Suprapubic skin (tissue), 4 donors: ENCODE measurements at regions not wholly inside any gene's neighbourhood (a gene's known extent, or its start where the extent isn't known, plus 50 kb on each side); places are given as distances from the start of the nearest gene placed in this dataset.

Experiments used
- DNase-seq, 2 donors: peaks; one replicate each; pipeline ENCODE4 v3.0.0-alpha.2; 2019; ENCODE audit warnings: low spot score in 2 of 2
- H3K27ac ChIP-seq: fragments of 200-600 bp; sonication (generic); one replicate; pipeline ENCODE4 v1.5.1; 2019
- H3K27me3 ChIP-seq: fragments of 200-600 bp; sonication (generic); one replicate; pipeline ENCODE4 v1.5.1; 2019
- H3K36me3 ChIP-seq: fragments of 200-600 bp; sonication (generic); one replicate; pipeline ENCODE4 v1.5.1; 2019
- H3K4me1 ChIP-seq: fragments of 200-600 bp; sonication (generic); one replicate; pipeline ENCODE4 v1.5.1; 2019
- H3K4me3 ChIP-seq: fragments of 200-600 bp; sonication (generic); one replicate; pipeline ENCODE4 v1.5.1; 2019; ENCODE audit warnings: mild to moderate bottlenecking
- H3K9me3 ChIP-seq: fragments of 200-600 bp; sonication (generic); one replicate; pipeline ENCODE4 v1.5.1; 2019
- EP300 ChIP-seq: sonication (generic); formaldehyde crosslinking; IDR thresholded peaks from one replicate; pipeline ENCODE4 v1.6.1; 2017; ENCODE audit warnings: antibody characterized with exemption
- POLR2A ChIP-seq, 2 donors: fragments of 450-650 bp; IDR thresholded peaks; one replicate each; pipeline ENCODE4 v1.6.1; 2017; ENCODE audit warnings: antibody characterized with exemption in 2 of 2, mild to moderate bottlenecking in 2 of 2, moderate library complexity in 2 of 2
- POLR2AphosphoS5 ChIP-seq, 3 donors: sonication (generic); formaldehyde crosslinking; IDR thresholded peaks; one replicate each; pipeline ENCODE4 v1.6.1; 2017; ENCODE audit warnings: antibody characterized with exemption in 3 of 3
- WGBS: methylation state at CpG from one replicate; pipeline ENCODE4 v1.1.5; 2018; 5-methylcytosine and 5-hydroxymethylcytosine counted together
- TF ChIP-seq, protein P1 (sequence below), 2 donors: fragments of 200-600 bp in 1 of 2; fragments of 450-650 bp in 1 of 2; sonication (generic) in 1 of 2; IDR thresholded peaks; one replicate each; pipeline ENCODE4 v1.5.1; 2016 to 2019; ENCODE audit warnings: antibody characterized with exemption in 2 of 2, mild to moderate bottlenecking in 1 of 2, moderate library complexity in 1 of 2

DNA sequence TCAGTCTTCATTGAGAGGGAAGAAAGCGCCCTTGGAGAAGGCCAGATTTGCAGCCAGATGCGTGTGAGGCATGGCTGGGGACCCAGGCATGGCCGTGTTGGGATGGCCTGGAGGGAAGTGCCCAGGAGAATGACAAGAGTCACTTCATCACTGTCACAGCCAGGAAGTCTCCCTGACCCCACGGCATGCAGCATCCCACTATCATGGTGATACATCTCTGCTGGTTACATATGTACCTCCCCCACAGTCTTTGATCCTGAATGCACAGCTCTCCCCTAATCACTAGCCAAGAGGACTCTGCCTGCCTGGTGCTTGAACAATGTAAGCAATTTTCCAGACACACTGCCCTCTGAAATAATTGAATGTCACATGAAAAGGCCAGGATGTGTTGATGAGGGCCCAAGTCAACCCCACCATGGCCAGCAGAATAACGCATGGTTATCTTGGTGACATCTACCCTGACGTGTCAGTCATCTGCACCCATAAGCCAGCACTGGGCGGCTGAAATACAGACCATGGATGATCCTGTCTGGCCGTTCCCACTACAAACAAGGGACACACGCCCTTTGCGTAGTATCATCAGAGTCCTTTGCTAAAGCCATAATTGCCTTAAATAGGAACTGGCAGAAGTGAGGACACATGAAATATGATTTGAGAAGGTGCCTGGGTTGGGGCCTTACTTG is 149.7 kb upstream of the SPACA7 start:
- TF ChIP-seq EP300 = no peak
- no peak for TF ChIP-seq POLR2A (IDR thresholded peaks at IDR 0.05)
- TF ChIP-seq, protein P1, sequence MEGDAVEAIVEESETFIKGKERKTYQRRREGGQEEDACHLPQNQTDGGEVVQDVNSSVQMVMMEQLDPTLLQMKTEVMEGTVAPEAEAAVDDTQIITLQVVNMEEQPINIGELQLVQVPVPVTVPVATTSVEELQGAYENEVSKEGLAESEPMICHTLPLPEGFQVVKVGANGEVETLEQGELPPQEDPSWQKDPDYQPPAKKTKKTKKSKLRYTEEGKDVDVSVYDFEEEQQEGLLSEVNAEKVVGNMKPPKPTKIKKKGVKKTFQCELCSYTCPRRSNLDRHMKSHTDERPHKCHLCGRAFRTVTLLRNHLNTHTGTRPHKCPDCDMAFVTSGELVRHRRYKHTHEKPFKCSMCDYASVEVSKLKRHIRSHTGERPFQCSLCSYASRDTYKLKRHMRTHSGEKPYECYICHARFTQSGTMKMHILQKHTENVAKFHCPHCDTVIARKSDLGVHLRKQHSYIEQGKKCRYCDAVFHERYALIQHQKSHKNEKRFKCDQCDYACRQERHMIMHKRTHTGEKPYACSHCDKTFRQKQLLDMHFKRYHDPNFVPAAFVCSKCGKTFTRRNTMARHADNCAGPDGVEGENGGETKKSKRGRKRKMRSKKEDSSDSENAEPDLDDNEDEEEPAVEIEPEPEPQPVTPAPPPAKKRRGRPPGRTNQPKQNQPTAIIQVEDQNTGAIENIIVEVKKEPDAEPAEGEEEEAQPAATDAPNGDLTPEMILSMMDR (IDR thresholded peaks at IDR 0.05) = no peak
- no peak for TF ChIP-seq POLR2AphosphoS5 (IDR thresholded peaks at IDR 0.05)
- Histone ChIP-seq H3K27me3 (peaks cover 6% of the 10 kb centered on the region), H3K4me3 (no peak overlapping the region), H3K4me1 (no peaks in the 10 kb centered on the region), H3K9me3 (no peaks in the 10 kb centered on the region), H3K27ac (no peak overlapping the region), H3K36me3 (no peaks in the 10 kb centered on the region)
- 78% methylated on average over 10 of the region's 10 CpGs for WGBS
- peak in 1 of 2 donors; percentile 45 for DNase-seq

DNA sequence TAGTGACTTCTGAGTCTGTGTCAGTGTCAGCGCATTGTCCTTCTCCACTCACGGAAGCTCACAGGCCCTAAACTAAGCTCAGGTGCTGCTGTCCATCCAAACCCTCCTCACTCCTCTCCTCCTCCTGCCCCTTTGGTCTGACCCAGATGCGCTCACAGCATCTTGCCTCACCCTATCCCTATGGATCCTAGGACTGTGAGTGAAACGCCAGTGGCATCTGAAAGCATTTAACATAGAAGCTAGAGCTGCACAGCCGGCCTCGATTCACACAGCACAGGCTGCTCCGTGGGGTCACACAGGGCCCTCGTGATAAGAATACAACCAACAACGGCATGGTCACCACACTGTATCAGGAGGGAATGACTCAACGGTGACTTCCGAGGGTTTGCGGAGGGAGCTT is 149.1 kb upstream of the SPACA7 start:
- Histone ChIP-seq H3K27ac (no peak overlapping the region), H3K36me3 (no peaks in the 10 kb centered on the region), H3K27me3 (peaks cover 6% of the 10 kb centered on the region), H3K4me1 (no peaks in the 10 kb centered on the region), H3K4me3 (no peak overlapping the region), H3K9me3 (no peaks in the 10 kb centered on the region)
- WGBS = 83% methylated on average over 11 of the region's 12 CpGs
- TF ChIP-seq EP300 (no peak), POLR2AphosphoS5 (IDR thresholded peaks at IDR 0.05) (no peak), POLR2A (IDR thresholded peaks at IDR 0.05) (no peak)
- TF ChIP-seq, protein P1 (IDR thresholded peaks at IDR 0.05) = no peak
- peak in 1 of 2 donors; percentile 44 for DNase-seq

DNA sequence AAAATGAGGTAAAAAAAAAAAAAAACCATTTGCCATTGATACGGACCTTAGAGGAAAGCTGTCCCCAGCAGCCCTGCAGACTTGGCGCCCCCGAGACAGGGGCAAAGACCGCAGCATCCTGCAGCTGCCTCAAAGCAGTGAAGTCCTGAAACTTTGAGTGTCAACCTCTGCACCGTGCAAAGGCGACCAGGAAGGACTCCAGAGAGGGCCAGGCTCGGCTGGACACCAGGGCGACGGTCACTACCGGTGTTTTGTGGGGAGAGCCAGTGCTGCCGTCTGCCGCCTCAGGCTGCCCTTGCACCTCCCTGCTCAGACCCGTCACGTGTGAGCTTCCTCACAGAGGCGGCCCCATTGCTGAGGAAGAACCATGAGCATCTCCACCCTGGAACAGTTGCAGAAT is 146.7 kb upstream of the SPACA7 start:
- 79% methylated on average over 8 of the region's 15 CpGs for WGBS
- H3K4me1 ChIP-seq = no peaks in the 10 kb centered on the region
- H3K36me3 ChIP-seq = no peaks in the 10 kb centered on the region
- peaks cover 8% of the 10 kb centered on the region for H3K27me3 ChIP-seq
- no peaks in the 10 kb centered on the region for H3K9me3 ChIP-seq
- DNase-seq = peak in 1 of 2 donors; percentile 67
- TF ChIP-seq POLR2AphosphoS5 (IDR thresholded peaks at IDR 0.05) (no peak), POLR2A (IDR thresholded peaks at IDR 0.05) (no peak), EP300 (no peak)
- TF ChIP-seq, protein P1 (IDR thresholded peaks at IDR 0.05) = no peak
- no peak overlapping the region for H3K27ac ChIP-seq
- H3K4me3 ChIP-seq = no peak overlapping the region

DNA sequence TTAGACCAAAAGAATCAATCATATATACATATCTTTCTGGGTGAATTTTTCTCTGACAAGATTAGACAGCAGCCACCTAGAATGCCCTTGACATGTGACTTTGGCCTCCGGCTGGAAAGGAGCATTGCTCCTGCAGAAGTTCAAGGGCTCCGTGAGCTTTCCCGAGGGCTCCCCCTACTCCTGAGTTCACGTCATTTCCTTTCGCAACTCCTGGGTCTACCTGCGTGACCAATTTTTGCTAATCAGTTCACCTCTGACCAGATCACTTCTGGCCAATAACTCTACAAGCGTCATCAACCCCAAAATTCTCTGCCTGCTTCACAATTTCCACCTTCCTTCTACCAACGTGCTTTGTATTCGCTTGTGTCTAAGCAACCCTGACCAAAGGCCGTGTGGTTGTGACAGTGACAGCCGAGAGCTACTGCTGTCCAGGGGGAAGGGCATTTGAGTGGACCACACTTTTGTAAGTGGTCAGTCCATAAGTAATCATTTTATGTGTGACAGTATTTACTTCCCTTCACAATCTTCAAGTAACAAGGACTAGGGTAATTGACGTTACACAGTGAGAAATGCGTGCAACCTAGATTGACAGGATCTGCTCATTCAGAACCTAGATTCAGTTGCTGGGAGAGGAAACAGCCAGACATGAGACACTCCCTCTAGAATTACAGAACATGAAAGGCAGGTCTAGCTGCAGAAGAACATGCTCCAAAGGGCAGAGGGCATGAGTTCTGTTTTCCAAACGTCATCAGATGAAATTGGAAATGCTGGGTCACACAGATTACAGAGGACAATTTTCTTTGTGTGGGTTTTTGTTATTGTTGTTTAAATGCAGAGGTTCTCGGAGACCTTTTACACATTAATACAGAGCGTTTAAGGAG is 145.9 kb upstream of the SPACA7 start:
- Histone ChIP-seq H3K27ac (no peak overlapping the region), H3K9me3 (no peaks in the 10 kb centered on the region), H3K36me3 (no peaks in the 10 kb centered on the region), H3K4me3 (no peak overlapping the region), H3K4me1 (no peaks in the 10 kb centered on the region), H3K27me3 (peaks cover 8% of the 10 kb centered on the region)
- TF ChIP-seq POLR2A (IDR thresholded peaks at IDR 0.05) (no peak), POLR2AphosphoS5 (IDR thresholded peaks at IDR 0.05) (no peak)
- peak in 1 of 2 donors; percentile 56 for DNase-seq
- WGBS = 66% methylated on average over 16 of the region's 16 CpGs

DNA sequence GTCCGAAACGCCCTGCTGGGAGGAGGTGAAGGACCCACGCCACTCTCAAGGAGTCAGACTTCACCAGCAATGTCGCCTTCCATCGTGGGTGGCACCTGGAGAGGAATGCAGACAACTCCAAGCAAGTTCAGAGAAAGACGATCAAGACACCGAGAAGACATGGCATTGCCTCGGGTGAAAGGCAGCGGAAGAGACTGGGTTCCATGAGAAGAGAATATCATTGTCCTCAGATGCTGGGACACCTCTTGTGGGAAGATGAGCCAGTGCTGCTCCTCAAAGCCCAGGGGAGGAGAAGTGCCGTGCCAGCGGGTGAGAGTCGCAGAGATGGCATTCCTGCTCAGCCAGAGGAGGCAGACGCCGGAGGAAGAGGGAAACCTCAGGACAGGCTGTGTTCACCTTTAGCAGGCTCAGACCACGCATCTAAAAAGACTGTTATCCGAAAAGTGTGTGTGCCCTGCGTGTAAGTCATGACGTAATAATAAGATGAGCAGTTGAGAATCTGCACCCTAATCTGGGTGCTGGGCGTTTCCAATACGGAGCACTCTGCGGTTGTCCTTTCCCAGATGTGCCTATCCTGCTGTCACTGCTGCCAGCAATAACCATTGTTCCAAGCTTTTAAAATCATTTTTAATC is 144.6 kb upstream of the SPACA7 start:
- no peaks in the 10 kb centered on the region for H3K36me3 ChIP-seq
- 87% methylated on average over 21 of the region's 21 CpGs for WGBS
- peak; percentile 21 to 52 for DNase-seq
- H3K27me3 ChIP-seq = peaks cover 8% of the 10 kb centered on the region
- TF ChIP-seq, protein P1 (IDR thresholded peaks at IDR 0.05) = no peak
- TF ChIP-seq POLR2AphosphoS5 (IDR thresholded peaks at IDR 0.05) (no peak), POLR2A (IDR thresholded peaks at IDR 0.05) (no peak)
- no peak overlapping the region for H3K4me3 ChIP-seq
- H3K27ac ChIP-seq = no peak overlapping the region
- H3K4me1 ChIP-seq = no peaks in the 10 kb centered on the region
- no peaks in the 10 kb centered on the region for H3K9me3 ChIP-seq
